GM12865 (cell line): ENCODE measurements at regions not wholly inside any gene's neighbourhood (a gene's known extent, or its start where the extent isn't known, plus 50 kb on each side); places are given as distances from the start of the nearest gene placed in this dataset.

Source experiments
- DNase-seq: peaks from one replicate; pipeline ENCODE4 v3.0.0; 2010; ENCODE audit warnings: low read depth
- H3K4me3 ChIP-seq: 2 replicates; pipeline ENCODE4 v1.5.1; 2011; ENCODE audit warnings: mild to moderate bottlenecking, low read depth, low read length, control low read depth
- TF ChIP-seq, protein P1 (sequence below): IDR thresholded peaks from 2 replicates; pipeline ENCODE4 v1.5.1; 2011; ENCODE audit warnings: low read length, control low read depth, low read depth, inconsistent platforms; ENCODE audit not compliant: insufficient read depth; ENCODE audit errors: missing control alignments

- TF ChIP-seq, protein P1, sequence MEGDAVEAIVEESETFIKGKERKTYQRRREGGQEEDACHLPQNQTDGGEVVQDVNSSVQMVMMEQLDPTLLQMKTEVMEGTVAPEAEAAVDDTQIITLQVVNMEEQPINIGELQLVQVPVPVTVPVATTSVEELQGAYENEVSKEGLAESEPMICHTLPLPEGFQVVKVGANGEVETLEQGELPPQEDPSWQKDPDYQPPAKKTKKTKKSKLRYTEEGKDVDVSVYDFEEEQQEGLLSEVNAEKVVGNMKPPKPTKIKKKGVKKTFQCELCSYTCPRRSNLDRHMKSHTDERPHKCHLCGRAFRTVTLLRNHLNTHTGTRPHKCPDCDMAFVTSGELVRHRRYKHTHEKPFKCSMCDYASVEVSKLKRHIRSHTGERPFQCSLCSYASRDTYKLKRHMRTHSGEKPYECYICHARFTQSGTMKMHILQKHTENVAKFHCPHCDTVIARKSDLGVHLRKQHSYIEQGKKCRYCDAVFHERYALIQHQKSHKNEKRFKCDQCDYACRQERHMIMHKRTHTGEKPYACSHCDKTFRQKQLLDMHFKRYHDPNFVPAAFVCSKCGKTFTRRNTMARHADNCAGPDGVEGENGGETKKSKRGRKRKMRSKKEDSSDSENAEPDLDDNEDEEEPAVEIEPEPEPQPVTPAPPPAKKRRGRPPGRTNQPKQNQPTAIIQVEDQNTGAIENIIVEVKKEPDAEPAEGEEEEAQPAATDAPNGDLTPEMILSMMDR, result no peak
- H3K4me3 ChIP-seq, result no peak overlapping the region
- DNase-seq, result no peak
These were observed 256.4 kb downstream of the MEX3B start for GRCh38 chr15:81789403-81789802.

GRCh38 chr15:81786776-81787175, 259.0 kb downstream of the MEX3B start:
- TF ChIP-seq, protein P1, result no peak
- H3K4me3 ChIP-seq, result no peak overlapping the region
- no peak for DNase-seq

DNA sequence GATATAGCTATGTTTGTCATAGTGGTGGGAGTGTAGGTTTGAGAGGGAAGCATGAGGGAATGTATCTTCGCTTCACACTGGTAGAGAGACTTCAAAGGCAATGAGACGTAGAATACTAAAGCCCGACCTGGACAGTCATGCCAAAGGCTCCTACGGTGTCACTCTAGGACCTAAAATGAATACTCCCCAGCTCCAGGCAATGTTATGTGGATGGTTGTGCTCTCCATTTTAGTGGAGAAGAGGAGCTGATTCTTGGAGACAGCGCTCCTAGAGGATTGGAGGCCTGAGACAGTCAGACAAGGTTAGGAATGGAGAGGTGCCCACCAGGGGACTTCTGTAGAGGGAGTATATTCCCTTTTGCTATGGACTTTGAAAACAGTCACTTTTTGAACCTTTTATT, 260.1 kb downstream of the MEX3B start:
- no peak overlapping the region for H3K4me3 ChIP-seq
- DNase-seq, result no peak
- TF ChIP-seq, protein P1, result no peak

GRCh38 chr15:81785181-81785580, 260.6 kb downstream of the MEX3B start:
- H3K4me3 ChIP-seq, result no peak overlapping the region
- no peak for DNase-seq
- TF ChIP-seq, protein P1, result no peak

DNA sequence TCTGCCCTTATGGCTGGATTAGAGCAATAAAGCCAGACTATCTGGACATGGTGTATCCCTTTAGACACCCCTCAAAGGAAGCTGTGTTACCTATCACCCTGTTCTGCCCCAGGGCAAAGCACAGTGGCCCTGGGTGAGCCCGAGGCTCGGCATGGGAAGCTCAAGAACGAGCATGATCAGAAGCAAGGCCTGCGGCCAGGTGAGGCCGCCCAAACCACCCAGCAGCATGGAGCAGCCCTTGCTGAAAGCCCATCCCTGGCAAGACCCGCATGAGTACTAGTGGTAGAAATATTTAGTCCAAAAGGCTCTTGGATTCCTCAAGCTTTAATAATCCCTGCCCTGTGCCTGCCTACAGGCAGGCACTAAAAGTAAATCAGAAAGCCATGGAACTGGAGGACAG, 261.1 kb downstream of the MEX3B start:
- TF ChIP-seq, protein P1, result no peak
- no peak for DNase-seq
- no peak overlapping the region for H3K4me3 ChIP-seq

GRCh38 chr15:81783586-81783985, 262.2 kb downstream of the MEX3B start:
- H3K4me3 ChIP-seq, result no peak overlapping the region
- DNase-seq, result no peak
- TF ChIP-seq, protein P1, result no peak

DNA sequence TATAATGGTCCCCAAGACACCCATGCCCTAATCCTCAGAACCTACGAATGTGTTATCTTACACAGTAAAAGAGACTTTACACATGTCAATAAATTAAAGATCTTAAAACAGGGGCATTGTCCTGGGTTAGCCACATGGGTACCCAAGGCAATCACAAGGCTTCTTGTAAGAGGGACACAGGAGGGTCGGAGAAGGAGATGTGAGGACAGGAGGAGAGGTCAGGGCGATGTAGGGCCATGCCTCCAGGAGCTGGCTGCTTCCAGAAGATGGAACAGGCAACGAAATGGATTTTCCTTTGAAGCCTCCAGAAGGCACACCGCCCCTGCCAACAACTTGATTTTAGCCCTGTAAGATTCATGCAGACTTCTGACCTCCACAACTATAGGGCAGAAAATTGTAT, 262.7 kb downstream of the MEX3B start:
- TF ChIP-seq, protein P1, result no peak
- DNase-seq, result no peak
- H3K4me3 ChIP-seq, result no peak overlapping the region
